ENCODE measurements at regions not wholly inside any gene's neighbourhood (a gene's known extent, or its start where the extent isn't known, plus 50 kb on each side); places are given as distances from the start of the nearest gene placed in this dataset.

DNA sequence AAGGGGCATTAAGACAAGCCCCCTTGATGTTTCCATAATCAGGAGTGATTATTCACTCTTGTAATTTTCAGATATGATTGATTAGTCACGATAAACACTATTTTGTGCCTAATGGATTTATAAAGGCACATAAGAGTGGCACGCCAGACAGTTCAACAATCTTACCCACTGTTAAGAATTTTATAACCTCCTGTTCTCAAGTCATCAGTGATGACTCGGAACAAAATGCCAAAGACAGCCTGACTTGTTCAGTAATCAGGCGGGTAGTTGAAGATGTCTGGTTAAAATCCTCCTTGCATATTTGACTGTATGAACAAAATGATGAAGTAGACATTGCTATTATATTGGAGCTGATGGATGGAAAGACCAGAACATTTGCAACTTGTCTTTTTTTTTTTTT, 212.1 kb upstream of the RMST start:
- intact Hi-C loops (cut with DNase I) = no loop called here
- H3K27me3 ChIP-seq (ENCODE audit: control insufficient read depth, insufficient read depth, low read length) = no peaks in the 10 kb centered on the region
- FAIRE-seq (no peak), DNase-seq (no peak)
- H3K9me3 ChIP-seq (ENCODE audit: control insufficient read depth in 2 of 3, insufficient read depth in 1 of 3, low read length in 3 of 3) = no peaks in the 10 kb centered on the region
- H3K9ac ChIP-seq (ENCODE audit: low read length in 3 of 3) = no peak overlapping the region
- TF ChIP-seq CTCF (IDR thresholded peaks at IDR 0.05; ENCODE audit: borderline replicate concordance, extremely low read depth, insufficient read depth) = no peak
- H3K27ac ChIP-seq (ENCODE audit: low read depth in 2 of 2, low read length in 2 of 2) = no peak overlapping the region
- no peak overlapping the region for H3K4me3 ChIP-seq (ENCODE audit: low read length in 3 of 3)
- no peaks in the 10 kb centered on the region for H3K36me3 ChIP-seq (ENCODE audit: control insufficient read depth in 2 of 3, insufficient read depth in 3 of 3, low read length in 3 of 3)
- no peaks in the 10 kb centered on the region for H3K4me1 ChIP-seq (ENCODE audit: control insufficient read depth in 2 of 3, insufficient read depth in 2 of 3, low read depth in 1 of 3, low read length in 3 of 3)

DNA sequence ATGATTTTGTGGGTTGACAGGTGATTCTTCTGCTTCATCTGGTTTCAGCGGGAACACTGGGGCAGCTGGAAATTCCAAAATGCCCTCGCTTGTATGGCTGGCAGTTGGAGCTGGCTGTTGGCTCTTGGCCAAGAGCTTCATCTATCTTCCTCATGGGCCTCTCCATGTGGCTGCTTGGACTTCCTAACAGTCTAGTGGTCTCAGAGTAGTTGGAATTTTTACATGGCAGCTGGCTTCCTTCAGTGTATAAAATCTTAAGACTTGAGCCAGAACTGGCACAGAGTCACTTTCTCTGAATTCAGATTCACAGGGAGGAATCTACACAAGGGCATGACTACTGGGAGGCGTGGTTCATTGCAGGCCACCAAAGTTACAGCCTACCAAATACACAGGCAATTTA, 204.9 kb upstream of the RMST start:
- DNase-seq (no peak), FAIRE-seq (no peak)
- no peaks in the 10 kb centered on the region for H3K27me3 ChIP-seq (ENCODE audit: control insufficient read depth, insufficient read depth, low read length)
- no peaks in the 10 kb centered on the region for H3K36me3 ChIP-seq (ENCODE audit: control insufficient read depth in 2 of 3, insufficient read depth in 3 of 3, low read length in 3 of 3)
- no peaks in the 10 kb centered on the region for H3K4me1 ChIP-seq (ENCODE audit: control insufficient read depth in 2 of 3, insufficient read depth in 2 of 3, low read depth in 1 of 3, low read length in 3 of 3)
- no peak overlapping the region for H3K4me3 ChIP-seq (ENCODE audit: low read length in 3 of 3)
- H3K27ac ChIP-seq (ENCODE audit: low read depth in 2 of 2, low read length in 2 of 2) = no peak overlapping the region
- intact Hi-C loops (cut with DNase I) = no loop called here
- no peak overlapping the region for H3K9ac ChIP-seq (ENCODE audit: low read length in 3 of 3)
- no peak for TF ChIP-seq CTCF (IDR thresholded peaks at IDR 0.05; ENCODE audit: borderline replicate concordance, extremely low read depth, insufficient read depth)
- no peaks in the 10 kb centered on the region for H3K9me3 ChIP-seq (ENCODE audit: control insufficient read depth in 2 of 3, insufficient read depth in 1 of 3, low read length in 3 of 3)

GRCh38 chr12:97259098-97259497, 203.5 kb upstream of the RMST start:
- Histone ChIP-seq H3K4me3 (ENCODE audit: low read length in 3 of 3) (no peak overlapping the region), H3K27ac (ENCODE audit: low read depth in 2 of 2, low read length in 2 of 2) (no peak overlapping the region), H3K36me3 (ENCODE audit: control insufficient read depth in 2 of 3, insufficient read depth in 3 of 3, low read length in 3 of 3) (no peaks in the 10 kb centered on the region), H3K9me3 (ENCODE audit: control insufficient read depth in 2 of 3, insufficient read depth in 1 of 3, low read length in 3 of 3) (no peaks in the 10 kb centered on the region), H3K4me1 (ENCODE audit: control insufficient read depth in 2 of 3, insufficient read depth in 2 of 3, low read depth in 1 of 3, low read length in 3 of 3) (no peaks in the 10 kb centered on the region), H3K9ac (ENCODE audit: low read length in 3 of 3) (no peak overlapping the region), H3K27me3 (ENCODE audit: control insufficient read depth, insufficient read depth, low read length) (no peaks in the 10 kb centered on the region)
- no peak for DNase-seq
- FAIRE-seq = no peak
- TF ChIP-seq CTCF (IDR thresholded peaks at IDR 0.05; ENCODE audit: borderline replicate concordance, extremely low read depth, insufficient read depth) = no peak
- intact Hi-C loops (cut with DNase I) = no loop called here

GRCh38 chr12:97260786-97261185, 201.8 kb upstream of the RMST start:
- DNase-seq (no peak), FAIRE-seq (no peak)
- Histone ChIP-seq H3K9ac (ENCODE audit: low read length in 3 of 3) (no peak overlapping the region), H3K36me3 (ENCODE audit: control insufficient read depth in 2 of 3, insufficient read depth in 3 of 3, low read length in 3 of 3) (no peaks in the 10 kb centered on the region), H3K4me3 (ENCODE audit: low read length in 3 of 3) (no peak overlapping the region), H3K4me1 (ENCODE audit: control insufficient read depth in 2 of 3, insufficient read depth in 2 of 3, low read depth in 1 of 3, low read length in 3 of 3) (no peaks in the 10 kb centered on the region), H3K9me3 (ENCODE audit: control insufficient read depth in 2 of 3, insufficient read depth in 1 of 3, low read length in 3 of 3) (no peaks in the 10 kb centered on the region), H3K27me3 (ENCODE audit: control insufficient read depth, insufficient read depth, low read length) (no peaks in the 10 kb centered on the region), H3K27ac (ENCODE audit: low read depth in 2 of 2, low read length in 2 of 2) (no peak overlapping the region)
- intact Hi-C loops (cut with DNase I) = no loop called here
- TF ChIP-seq CTCF (IDR thresholded peaks at IDR 0.05; ENCODE audit: borderline replicate concordance, extremely low read depth, insufficient read depth) = no peak

Data from kidney (tissue), 13 donors.